HEK293 (cell line): ENCODE measurements at regions not wholly inside any gene's neighbourhood (a gene's known extent, or its start where the extent isn't known, plus 50 kb on each side); places are given as distances from the start of the nearest gene placed in this dataset.

Experiments
- CTCF ChIA-PET: fragments of 350-600 bp; formaldehyde crosslinking; extraction: SDS; loops from one replicate; lab custom pipeline; 2021; ENCODE audit warnings: antibody characterized with exemption; lab: Yijun Ruan, JAX
- POLR2A ChIA-PET: fragments of 300-600 bp; formaldehyde crosslinking; extraction: SDS; loops from one replicate; lab custom pipeline; 2020; ENCODE audit warnings: antibody characterized with exemption, inconsistent platforms; lab: Yijun Ruan, JAX
- H3K27ac ChIP-seq: fragments of 200-500 bp; sonication (Bioruptor generic); 2 replicates; pipeline ENCODE4 v1.5.1; 2014; ENCODE audit warnings: low read depth, low read length, control low read depth, inconsistent platforms; ENCODE audit errors: extremely low read depth
- H3K36me3 ChIP-seq, 2 experiments: fragments of 200-500 bp in 1 of 2; sonication (Bioruptor generic) in 1 of 2; 1 replicate in 1 of 2; 2 replicates in 1 of 2; pipeline ENCODE4 v1.5.1; 2014 to 2017; ENCODE audit warnings: inconsistent platforms in 2 of 2, low read length in 2 of 2; ENCODE audit not compliant: control insufficient read depth in 2 of 2, insufficient read depth in 1 of 2
- H3K4me1 ChIP-seq: fragments of 200-500 bp; sonication (Bioruptor generic); 2 replicates; pipeline ENCODE4 v1.5.1; 2014; ENCODE audit warnings: mild to moderate bottlenecking, low read length, inconsistent platforms; ENCODE audit not compliant: control insufficient read depth, insufficient read depth
- H3K4me3 ChIP-seq: 2 replicates; pipeline ENCODE4 v1.5.1; 2011; ENCODE audit warnings: low read depth, mild to moderate bottlenecking, control low read depth, low read length, moderate library complexity
- H3K9me3 ChIP-seq: fragments of 200-500 bp; sonication (Bioruptor generic); 2 replicates; pipeline ENCODE4 v1.5.1; 2014; ENCODE audit warnings: low read depth, low read length, inconsistent platforms; ENCODE audit not compliant: control insufficient read depth, insufficient read depth
- PRDM4 ChIP-seq: fragments of 450-650 bp; formaldehyde crosslinking; IDR thresholded peaks from 2 replicates; pipeline ENCODE4 v1.5.1; 2017; ENCODE audit warnings: missing biosample characterization, missing genetic modification characterization
- PRDM6 ChIP-seq: fragments of 450-650 bp; formaldehyde crosslinking; IDR thresholded peaks from 2 replicates; pipeline ENCODE4 v1.5.1; 2017; ENCODE audit warnings: missing biosample characterization, missing genetic modification characterization
- TCF7L2 ChIP-seq: IDR thresholded peaks from 2 replicates; pipeline ENCODE4 v1.6.1; 2011; ENCODE audit warnings: low read depth, mild to moderate bottlenecking, inconsistent platforms, low read length, moderate library complexity, borderline replicate concordance
- ZBTB20 ChIP-seq: fragments of 450-650 bp; formaldehyde crosslinking; IDR thresholded peaks from 2 replicates; pipeline ENCODE4 v1.5.1; 2016; ENCODE audit warnings: missing biosample characterization, missing genetic modification characterization
- ZNF16 ChIP-seq: fragments of 450-650 bp; formaldehyde crosslinking; IDR thresholded peaks from 2 replicates; pipeline ENCODE4 v1.5.1; 2016; ENCODE audit warnings: low read depth, missing biosample characterization, missing genetic modification characterization
- ZNF169 ChIP-seq: fragments of 450-650 bp; formaldehyde crosslinking; IDR thresholded peaks from 2 replicates; pipeline ENCODE4 v1.5.1; 2016; ENCODE audit warnings: missing biosample characterization, missing genetic modification characterization
- ZNF2 ChIP-seq: fragments of 450-650 bp; formaldehyde crosslinking; IDR thresholded peaks from 2 replicates; pipeline ENCODE4 v1.5.1; 2016; ENCODE audit warnings: missing biosample characterization, missing genetic modification characterization
- ZNF202 ChIP-seq: fragments of 450-650 bp; formaldehyde crosslinking; IDR thresholded peaks from 2 replicates; pipeline ENCODE4 v1.5.1; 2016; ENCODE audit warnings: missing biosample characterization, missing genetic modification characterization, borderline replicate concordance
- ZNF324 ChIP-seq: fragments of 450-650 bp; formaldehyde crosslinking; IDR thresholded peaks from 2 replicates; pipeline ENCODE4 v1.5.1; 2016; ENCODE audit warnings: missing biosample characterization, missing genetic modification characterization
- ZNF404 ChIP-seq: fragments of 450-650 bp; formaldehyde crosslinking; IDR thresholded peaks from 2 replicates; pipeline ENCODE4 v1.5.1; 2017; ENCODE audit warnings: missing biosample characterization, missing genetic modification characterization
- ZNF416 ChIP-seq: fragments of 450-650 bp; formaldehyde crosslinking; IDR thresholded peaks from 2 replicates; pipeline ENCODE4 v1.5.1; 2016; ENCODE audit warnings: missing biosample characterization, missing genetic modification characterization
- ZNF473 ChIP-seq: fragments of 450-650 bp; formaldehyde crosslinking; IDR thresholded peaks from 2 replicates; pipeline ENCODE4 v1.5.1; 2017; ENCODE audit warnings: missing biosample characterization, missing genetic modification characterization
- ZNF530 ChIP-seq: fragments of 450-650 bp; formaldehyde crosslinking; IDR thresholded peaks from 2 replicates; pipeline ENCODE4 v1.5.1; 2016; ENCODE audit warnings: low read depth, missing biosample characterization, missing genetic modification characterization
- ZNF548 ChIP-seq: fragments of 450-650 bp; formaldehyde crosslinking; IDR thresholded peaks from 2 replicates; pipeline ENCODE4 v1.5.1; 2016; ENCODE audit warnings: missing biosample characterization, missing genetic modification characterization
- ZNF660 ChIP-seq: fragments of 450-650 bp; IDR thresholded peaks from 2 replicates; pipeline ENCODE4 v1.5.1; 2018; ENCODE audit warnings: missing biosample characterization, mild to moderate bottlenecking, missing genetic modification characterization
- ZNF776 ChIP-seq: fragments of 450-650 bp; formaldehyde crosslinking; IDR thresholded peaks from 2 replicates; pipeline ENCODE4 v1.5.0; 2017; ENCODE audit warnings: missing biosample characterization, missing genetic modification characterization, borderline replicate concordance
- ZNF792 ChIP-seq: fragments of 450-650 bp; formaldehyde crosslinking; IDR thresholded peaks from 2 replicates; pipeline ENCODE4 v1.5.1; 2016; ENCODE audit warnings: missing biosample characterization, missing genetic modification characterization
- TF ChIP-seq, protein P1 (sequence below): fragments of 450-650 bp; formaldehyde crosslinking; IDR thresholded peaks from 2 replicates; pipeline ENCODE4 v1.5.1; 2016; ENCODE audit warnings: missing biosample characterization, missing genetic modification characterization

- Histone ChIP-seq H3K27ac (no peak overlapping the region), H3K36me3 (no peaks in the 10 kb centered on the region), H3K4me1 (no peaks in the 10 kb centered on the region), H3K4me3 (no peak overlapping the region), H3K9me3 (no peaks in the 10 kb centered on the region)
- CTCF ChIA-PET: no interaction called here
- POLR2A ChIA-PET: no interaction called here
- TF ChIP-seq ZNF473 (tag by site-specific recombination) (no peak), ZNF16 (tag by site-specific recombination) (no peak), ZNF548 (tag by site-specific recombination) (no peak), PRDM4 (tag by site-specific recombination) (no peak), ZNF169 (tag by site-specific recombination) (no peak), ZBTB20 (no peak), TCF7L2 (no peak), ZNF404 (tag by site-specific recombination) (no peak), ZNF416 (tag by site-specific recombination) (no peak), ZNF324 (tag by site-specific recombination) (no peak), ZNF792 (tag by site-specific recombination) (no peak), PRDM6 (tag by site-specific recombination) (no peak), ZNF202 (tag by site-specific recombination) (no peak), ZNF660 (tag by site-specific recombination) (no peak), ZNF530 (tag by site-specific recombination) (no peak), ZNF776 (tag by site-specific recombination) (no peak)
- TF ChIP-seq, protein P1, sequence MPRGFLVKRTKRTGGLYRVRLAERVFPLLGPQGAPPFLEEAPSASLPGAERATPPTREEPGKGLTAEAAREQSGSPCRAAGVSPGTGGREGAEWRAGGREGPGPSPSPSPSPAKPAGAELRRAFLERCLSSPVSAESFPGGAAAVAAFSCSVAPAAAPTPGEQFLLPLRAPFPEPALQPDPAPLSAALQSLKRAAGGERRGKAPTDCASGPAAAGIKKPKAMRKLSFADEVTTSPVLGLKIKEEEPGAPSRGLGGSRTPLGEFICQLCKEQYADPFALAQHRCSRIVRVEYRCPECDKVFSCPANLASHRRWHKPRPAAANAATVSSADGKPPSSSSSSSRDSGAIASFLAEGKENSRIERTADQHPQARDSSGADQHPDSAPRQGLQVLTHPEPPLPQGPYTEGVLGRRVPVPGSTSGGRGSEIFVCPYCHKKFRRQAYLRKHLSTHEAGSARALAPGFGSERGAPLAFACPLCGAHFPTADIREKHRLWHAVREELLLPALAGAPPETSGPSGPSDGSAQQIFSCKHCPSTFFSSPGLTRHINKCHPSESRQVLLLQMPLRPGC (tag by site-specific recombination): no peak
Measured at GRCh38 chr11:15726893-15727519, 612.3 kb downstream of the INSC start.

GRCh38 chr11:15727520-15727914 lies 612.8 kb downstream of the INSC start:
- H3K4me1 ChIP-seq: no peaks in the 10 kb centered on the region
- H3K9me3 ChIP-seq: no peaks in the 10 kb centered on the region
- no peak for TF ChIP-seq ZNF2 (tag by site-specific recombination)
- H3K4me3 ChIP-seq: no peak overlapping the region
- H3K27ac ChIP-seq: no peak overlapping the region
- ChIA-PET CTCF (interaction anchor here (0.5 kb wide), 1 partner anchor 187 kb away, joined by 3 read pairs; no protein-coding TSS in a partner anchor), POLR2A (no interaction called here)
- no peaks in the 10 kb centered on the region for H3K36me3 ChIP-seq
